GM23338 (cell line): ENCODE measurements at regions not wholly inside any gene's neighbourhood (a gene's known extent, or its start where the extent isn't known, plus 50 kb on each side); places are given as distances from the start of the nearest gene placed in this dataset.

Experiments
- CREB1 ChIP-seq: fragments of 250-450 bp; sonication (Bioruptor Pico); IDR thresholded peaks from 2 replicates; pipeline ENCODE4 v1.5.0; 2020; ENCODE audit warnings: low read depth, mild to moderate bottlenecking, moderate library complexity
- CTCF ChIP-seq, 2 experiments: fragments of 200-600 bp in 1 of 2; sonication (generic) in 1 of 2; conservative IDR thresholded peaks; 2 replicates each; pipeline versions ENCODE4 v1.5.1 to v1.6.1; 2016 to 2017; ENCODE audit warnings: antibody characterized with exemption in 2 of 2, low read depth in 2 of 2, mild to moderate bottlenecking in 2 of 2, moderate library complexity in 1 of 2
- EZH2 ChIP-seq: fragments of 200-600 bp; sonication (generic); IDR thresholded peaks from one replicate; pipeline ENCODE4 v1.8.0; 2017; ENCODE audit warnings: antibody characterized with exemption, mild to moderate bottlenecking, low read depth; ENCODE audit not compliant: unreplicated experiment
- JUNB ChIP-seq: IDR thresholded peaks from one replicate; pipeline ENCODE4 v1.6.1; 2016; ENCODE audit warnings: antibody characterized with exemption; ENCODE audit not compliant: unreplicated experiment
- POLR2AphosphoS5 ChIP-seq: IDR thresholded peaks from 2 replicates; pipeline ENCODE4 v1.6.1; 2016; ENCODE audit warnings: antibody characterized with exemption, low read depth
- TF ChIP-seq, protein P1 (sequence below): IDR thresholded peaks from one replicate; pipeline ENCODE4 v1.6.1; 2018; ENCODE audit warnings: antibody characterized with exemption; ENCODE audit not compliant: unreplicated experiment

- TF ChIP-seq CTCF (conservative IDR thresholded peaks at IDR 0.05; ENCODE audit: low read depth in 2 of 2) (no peak), EZH2 (no peak), POLR2AphosphoS5 (no peak), JUNB (no peak), CREB1 (no peak)
- TF ChIP-seq, protein P1, sequence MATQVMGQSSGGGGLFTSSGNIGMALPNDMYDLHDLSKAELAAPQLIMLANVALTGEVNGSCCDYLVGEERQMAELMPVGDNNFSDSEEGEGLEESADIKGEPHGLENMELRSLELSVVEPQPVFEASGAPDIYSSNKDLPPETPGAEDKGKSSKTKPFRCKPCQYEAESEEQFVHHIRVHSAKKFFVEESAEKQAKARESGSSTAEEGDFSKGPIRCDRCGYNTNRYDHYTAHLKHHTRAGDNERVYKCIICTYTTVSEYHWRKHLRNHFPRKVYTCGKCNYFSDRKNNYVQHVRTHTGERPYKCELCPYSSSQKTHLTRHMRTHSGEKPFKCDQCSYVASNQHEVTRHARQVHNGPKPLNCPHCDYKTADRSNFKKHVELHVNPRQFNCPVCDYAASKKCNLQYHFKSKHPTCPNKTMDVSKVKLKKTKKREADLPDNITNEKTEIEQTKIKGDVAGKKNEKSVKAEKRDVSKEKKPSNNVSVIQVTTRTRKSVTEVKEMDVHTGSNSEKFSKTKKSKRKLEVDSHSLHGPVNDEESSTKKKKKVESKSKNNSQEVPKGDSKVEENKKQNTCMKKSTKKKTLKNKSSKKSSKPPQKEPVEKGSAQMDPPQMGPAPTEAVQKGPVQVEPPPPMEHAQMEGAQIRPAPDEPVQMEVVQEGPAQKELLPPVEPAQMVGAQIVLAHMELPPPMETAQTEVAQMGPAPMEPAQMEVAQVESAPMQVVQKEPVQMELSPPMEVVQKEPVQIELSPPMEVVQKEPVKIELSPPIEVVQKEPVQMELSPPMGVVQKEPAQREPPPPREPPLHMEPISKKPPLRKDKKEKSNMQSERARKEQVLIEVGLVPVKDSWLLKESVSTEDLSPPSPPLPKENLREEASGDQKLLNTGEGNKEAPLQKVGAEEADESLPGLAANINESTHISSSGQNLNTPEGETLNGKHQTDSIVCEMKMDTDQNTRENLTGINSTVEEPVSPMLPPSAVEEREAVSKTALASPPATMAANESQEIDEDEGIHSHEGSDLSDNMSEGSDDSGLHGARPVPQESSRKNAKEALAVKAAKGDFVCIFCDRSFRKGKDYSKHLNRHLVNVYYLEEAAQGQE, result no peak
These were observed 1166.0 kb upstream of the GJE1 start for GRCh38 chr6:140966676-140967075.
